HepG2 (cell line): ENCODE measurements at regions not wholly inside any gene's neighbourhood (a gene's known extent, or its start where the extent isn't known, plus 50 kb on each side); places are given as distances from the start of the nearest gene placed in this dataset.

Experiments used
- ATAC-seq: fragments of 200-7000 bp; cut with Tn5 transposase; 3 replicates; pipeline ENCODE4 v1.9.1; 2020; ENCODE audit warnings: mild to moderate bottlenecking, moderate library complexity
- BruUV-seq: library from RNA; stranded (reverse); fragments of 400-500 nt; replicated peaks from 2 replicates; lab custom pipeline; 2021; lab: Mats Ljungman, UMichigan
- CTCF ChIA-PET: fragments of 300-600 bp; formaldehyde crosslinking; extraction: SDS; loops from one replicate; lab custom pipeline; 2021; ENCODE audit warnings: low total read pairs, inconsistent platforms, low intra/inter-chr PET ratio; lab: Yijun Ruan, JAX
- POLR2A ChIA-PET: fragments of 350-600 bp; sonication (Branson Sonifier 250); formaldehyde crosslinking; loops from one replicate; lab custom pipeline; 2020; ENCODE audit warnings: antibody characterized with exemption, inconsistent platforms; lab: Yijun Ruan, JAX
- DNase-seq: peaks from one replicate; pipeline ENCODE4 v3.0.0-alpha.2; 2015; ENCODE audit warnings: low spot score
- FAIRE-seq: peaks from 3 replicates; lab custom pipeline; 2011; peaks lifted over from hg19 to GRCh38; lab: Jason Lieb, UNC
- H2AFZ ChIP-seq: one replicate; pipeline ENCODE4 v1.6.1; 2011; ENCODE audit warnings: low read length, inconsistent platforms
- H3K27ac ChIP-seq: fragments of 300-600 bp; 3 replicates; pipeline ENCODE4 v1.8.0; 2011; ENCODE audit warnings: mixed run types, mild to moderate bottlenecking, mixed read lengths, low read length, inconsistent platforms; ENCODE audit not compliant: insufficient read depth; ENCODE audit errors: extremely low read length
- H3K27me3 ChIP-seq, 2 experiments: fragments of 200-600 bp in 1 of 2; 2 replicates in 1 of 2; 3 replicates in 1 of 2; pipeline versions ENCODE4 v1.6.0 to v1.8.0; 2011; ENCODE audit warnings: low read length in 2 of 2, mild to moderate bottlenecking in 2 of 2, moderate library complexity in 2 of 2, inconsistent platforms in 1 of 2; ENCODE audit not compliant: insufficient read depth in 2 of 2, control insufficient read depth in 1 of 2
- H3K36me3 ChIP-seq, 2 experiments: fragments of 200-600 bp in 1 of 2; replicated peaks in 1 of 2; 2 replicates in 1 of 2; 3 replicates in 1 of 2; pipeline versions ENCODE4 v1.5.1 to v1.8.0; 2011; ENCODE audit warnings: low read length in 2 of 2, inconsistent platforms in 1 of 2; ENCODE audit not compliant: insufficient read depth in 2 of 2, control insufficient read depth in 1 of 2
- H3K4me1 ChIP-seq: 2 replicates; pipeline ENCODE4 v1.5.1; 2012; ENCODE audit warnings: low read length, inconsistent platforms; ENCODE audit not compliant: insufficient read depth
- H3K4me2 ChIP-seq: 2 replicates; pipeline ENCODE4 v1.6.0; 2011; ENCODE audit warnings: low read depth, low read length, inconsistent platforms
- H3K4me3 ChIP-seq, 3 experiments: fragments of 200-600 bp in 1 of 3; sonication (generic), shearing (Covaris generic) in 1 of 3; replicated peaks in 1 of 3; 2 replicates each; pipeline ENCODE4 v1.5.1; 2011 to 2016; ENCODE audit warnings: low read length in 3 of 3, inconsistent platforms in 2 of 3, low read depth in 2 of 3, mild to moderate bottlenecking in 2 of 3, control low read depth in 1 of 3, mixed read lengths in 1 of 3; ENCODE audit not compliant: insufficient read depth in 1 of 3
- H3K79me2 ChIP-seq: one replicate; pipeline ENCODE4 v1.6.1; 2011; ENCODE audit warnings: low read length, inconsistent platforms; ENCODE audit not compliant: insufficient read depth
- H3K9ac ChIP-seq: 2 replicates; pipeline ENCODE4 v1.6.0; 2011; ENCODE audit warnings: mild to moderate bottlenecking, low read depth, low read length, inconsistent platforms; ENCODE audit not compliant: insufficient read depth
- H3K9me3 ChIP-seq: 2 replicates; pipeline ENCODE4 v1.5.1; 2012; ENCODE audit warnings: mild to moderate bottlenecking, low read length
- H4K20me1 ChIP-seq: 2 replicates; pipeline ENCODE4 v1.6.0; 2011; ENCODE audit warnings: inconsistent platforms, mild to moderate bottlenecking, low read length, moderate library complexity; ENCODE audit not compliant: insufficient read depth
- DMAP1 ChIP-seq: IDR thresholded peaks from 2 replicates; pipeline ENCODE4 v1.6.1; 2016
- ESRRA ChIP-seq: sonication (generic); formaldehyde crosslinking; IDR thresholded peaks from 2 replicates; pipeline ENCODE4 v1.5.1; 2020; ENCODE audit warnings: mild to moderate bottlenecking, low read depth, missing genetic modification reagents
- NFE2 ChIP-seq: sonication (generic); formaldehyde crosslinking; IDR thresholded peaks from 2 replicates; pipeline ENCODE4 v1.4.0; 2020; ENCODE audit warnings: missing genetic modification reagents
- NR2F6 ChIP-seq, 2 experiments: IDR thresholded peaks; 2 replicates each; pipeline ENCODE4 v1.6.1; 2016; ENCODE audit warnings: antibody characterized with exemption in 1 of 2, mild to moderate bottlenecking in 1 of 2
- RFX5 ChIP-seq: IDR thresholded peaks from 2 replicates; pipeline ENCODE4 v1.6.1; 2011; ENCODE audit warnings: low read depth, low read length, improper control_type of control experiment
- SMARCC2 ChIP-seq: fragments of 450-650 bp; IDR thresholded peaks from 2 replicates; pipeline ENCODE4 v1.6.1; 2017; ENCODE audit warnings: antibody characterized with exemption, mild to moderate bottlenecking
- SNAI1 ChIP-seq: sonication (generic); formaldehyde crosslinking; IDR thresholded peaks from 2 replicates; pipeline ENCODE4 v1.5.0; 2020; ENCODE audit warnings: mild to moderate bottlenecking, missing genetic modification reagents, borderline replicate concordance
- SRSF9 ChIP-seq: fragments of 200-400 bp; formaldehyde crosslinking; IDR thresholded peaks from 2 replicates; pipeline ENCODE4 v1.6.1; 2018; ENCODE audit warnings: borderline replicate concordance, mild to moderate bottlenecking, low read depth, low read length; ENCODE audit not compliant: insufficient read depth, poor library complexity, severe bottlenecking
- ZBTB39 ChIP-seq: sonication (generic); formaldehyde crosslinking; IDR thresholded peaks from 2 replicates; pipeline ENCODE4 v1.5.0; 2020; ENCODE audit warnings: missing genetic modification reagents
- ZBTB7A ChIP-seq: sonication (generic); formaldehyde crosslinking; IDR thresholded peaks from 2 replicates; pipeline ENCODE4 v1.8.0; 2022; ENCODE audit warnings: mild to moderate bottlenecking, missing genetic modification reagents
- ZMYM4 ChIP-seq: sonication (generic); formaldehyde crosslinking; IDR thresholded peaks from 2 replicates; pipeline ENCODE4 v1.8.1; 2023; ENCODE audit warnings: mild to moderate bottlenecking, missing genetic modification reagents
- ZNF292 ChIP-seq: sonication (generic); formaldehyde crosslinking; IDR thresholded peaks from 2 replicates; pipeline ENCODE4 v1.8.1; 2022; ENCODE audit warnings: mild to moderate bottlenecking, low read depth, missing genetic modification reagents, borderline replicate concordance
- ZNF354B ChIP-seq: sonication (generic); formaldehyde crosslinking; IDR thresholded peaks from 2 replicates; pipeline ENCODE4 v1.8.0; 2022; ENCODE audit warnings: mild to moderate bottlenecking, missing genetic modification reagents
- ZNF557 ChIP-seq: sonication (generic); formaldehyde crosslinking; IDR thresholded peaks from 2 replicates; pipeline ENCODE4 v1.4.0; 2020; ENCODE audit warnings: missing genetic modification reagents
- ZNF749 ChIP-seq: sonication (generic); formaldehyde crosslinking; IDR thresholded peaks from 2 replicates; pipeline ENCODE4 v1.8.0; 2022; ENCODE audit warnings: mild to moderate bottlenecking, missing genetic modification reagents, moderate library complexity, borderline replicate concordance
- WGBS: methylation state at CpG from one replicate; pipeline ENCODE4 v1.1.6; 2017; ENCODE audit warnings: low lambda C conversion rate; 5-methylcytosine and 5-hydroxymethylcytosine counted together
- in situ Hi-C: cut with HindIII; loops from 2 replicates; pipeline ENCODE4 v1.10.0; 2017; ENCODE audit warnings: low pct_unique_long_range_greater_than_20kb; ENCODE audit not compliant: extremely low pct_ligation_motif_present
- intact Hi-C: fragments of 100-400 bp; cut with micrococcal nuclease; formaldehyde crosslinking; loops from one replicate; pipeline ENCODE4 v1.10.0; 2022; ENCODE audit not compliant: unreplicated experiment

GRCh38 chr4:104905065-104905464 lies 241.6 kb upstream of the TET2 start:
- Histone ChIP-seq H2AFZ (no peak overlapping the region), H3K4me2 (no peak overlapping the region), H3K27ac (no peak overlapping the region), H4K20me1 (no peaks in the 10 kb centered on the region), H3K9ac (no peak overlapping the region), H3K79me2 (no peaks in the 10 kb centered on the region), H3K4me3 (no peak overlapping the region), H3K36me3 (no peaks in the 10 kb centered on the region), H3K9me3 (no peaks in the 10 kb centered on the region), H3K27me3 (no peaks in the 10 kb centered on the region), H3K4me1 (no peaks in the 10 kb centered on the region)
- BruUV-seq, result no TSS peak
- DNase-seq, result no peak
- intact Hi-C loops, result no loop called here
- CTCF ChIA-PET, result no interaction called here
- in situ Hi-C loops, result loop anchor here (25.0 kb wide), 1 partner anchor 557 kb away; the partner anchor contains the start of gene PPA2
- TF ChIP-seq ZMYM4 (no peak), NFE2 (no peak), SRSF9 (no peak), NR2F6 (IDR thresholded peaks at IDR 0.05) (no peak), NR2F6 (CRISPR knock-in tag; IDR thresholded peaks at IDR 0.05) (no peak), RFX5 (no peak)
- 21% methylated on average over 2 of the region's 2 CpGs for WGBS
- POLR2A ChIA-PET, result no interaction called here
- no peak for ATAC-seq
- no peak for FAIRE-seq

GRCh38 chr4:104905546-104905945 lies 241.1 kb upstream of the TET2 start:
- WGBS, result 0% methylated on average over 1 of the region's 1 CpG
- intact Hi-C loops, result no loop called here
- CTCF ChIA-PET, result no interaction called here

More at GRCh38 chr4:104905546-104905945, 241.1 kb upstream of the TET2 start:
- Histone ChIP-seq H3K36me3 (no peaks in the 10 kb centered on the region), H3K27me3 (no peaks in the 10 kb centered on the region), H3K9ac (no peak overlapping the region), H3K4me3 (no peak overlapping the region), H3K4me1 (no peaks in the 10 kb centered on the region), H2AFZ (no peak overlapping the region), H4K20me1 (no peaks in the 10 kb centered on the region), H3K79me2 (no peaks in the 10 kb centered on the region), H3K9me3 (no peaks in the 10 kb centered on the region), H3K27ac (no peak overlapping the region), H3K4me2 (no peak overlapping the region)
- ATAC-seq, result no peak
- no peak for DNase-seq
- BruUV-seq, result no TSS peak
- in situ Hi-C loops, result loop anchor here (25.0 kb wide), 1 partner anchor 557 kb away; the partner anchor contains the start of gene PPA2
- POLR2A ChIA-PET, result no interaction called here
- TF ChIP-seq SNAI1 (CRISPR knock-in tag) (no peak), ZBTB7A (no peak), ESRRA (CRISPR knock-in tag) (no peak), ZNF292 (CRISPR knock-in tag) (no peak), ZNF354B (CRISPR knock-in tag) (no peak), DMAP1 (no peak), ZBTB39 (CRISPR knock-in tag) (no peak), ZNF557 (no peak), SMARCC2 (no peak), ZNF749 (no peak)
- no peak for FAIRE-seq
